TTC549 (cell line): ENCODE measurements at regions not wholly inside any gene's neighbourhood (a gene's known extent, or its start where the extent isn't known, plus 50 kb on each side); places are given as distances from the start of the nearest gene placed in this dataset.
"Not testable (repeated sequence)": the region's sequence is repeated elsewhere in the genome, so short reads cannot be mapped to it uniquely, and the experiment has no call there.

ENCODE experiments used
- FAIRE-seq: peaks from 2 replicates; lab custom pipeline; 2012; peaks lifted over from hg19 to GRCh38; lab: Jason Lieb, UNC

GRCh38 chr6:103879800-103880199, 979.9 kb downstream of the HACE1 start:
- FAIRE-seq = no peak

- no peak for FAIRE-seq
Observed at GRCh38 chr6:103875221-103875620, 984.5 kb downstream of the HACE1 start.

- no peak for FAIRE-seq
Observed at GRCh38 chr6:103874575-103874974, 985.1 kb downstream of the HACE1 start.

GRCh38 chr6:103872678-103873077, 987.0 kb downstream of the HACE1 start:
- FAIRE-seq = no peak

- FAIRE-seq = no peak
Observed at GRCh38 chr6:103872233-103872632, 987.5 kb downstream of the HACE1 start.

GRCh38 chr6:103870970-103871369, 988.7 kb downstream of the HACE1 start:
- no peak for FAIRE-seq

- FAIRE-seq = no peak
Observed at GRCh38 chr6:103862297-103862696, 997.4 kb downstream of the HACE1 start.

- no peak for FAIRE-seq
Observed at GRCh38 chr6:103858003-103858402, 1001.7 kb downstream of the HACE1 start.

- no peak for FAIRE-seq
Observed at GRCh38 chr6:103855750-103856149, 1004.0 kb downstream of the HACE1 start.

- no peak for FAIRE-seq
Observed at GRCh38 chr6:103854059-103854458, 1005.7 kb downstream of the HACE1 start.

- no peak for FAIRE-seq
Observed at GRCh38 chr6:103838457-103838856, 1021.3 kb downstream of the HACE1 start.

GRCh38 chr6:103826209-103826608, 1033.5 kb downstream of the HACE1 start:
- FAIRE-seq = no peak

GRCh38 chr6:103820148-103820547, 1039.6 kb downstream of the HACE1 start:
- FAIRE-seq = no peak

GRCh38 chr6:103819509-103819908, 1040.2 kb downstream of the HACE1 start:
- no peak for FAIRE-seq

- no peak for FAIRE-seq
Observed at GRCh38 chr6:103812970-103813369, 1046.7 kb downstream of the HACE1 start.

- not testable (repeated sequence) for FAIRE-seq
Observed at GRCh38 chr6:103801901-103802479, 1057.7 kb downstream of the HACE1 start.

- FAIRE-seq = no peak
Observed at GRCh38 chr6:103799971-103800670, 1059.6 kb downstream of the HACE1 start.

- no peak for FAIRE-seq
Observed at GRCh38 chr6:103798166-103798565, 1061.6 kb downstream of the HACE1 start.

GRCh38 chr6:103797738-103798137, 1062.0 kb downstream of the HACE1 start:
- FAIRE-seq = no peak

- no peak for FAIRE-seq
Observed at GRCh38 chr6:103791458-103791857, 1068.3 kb downstream of the HACE1 start.

GRCh38 chr6:103784117-103784516, 1075.6 kb downstream of the HACE1 start:
- FAIRE-seq = no peak

- FAIRE-seq = no peak
Observed at GRCh38 chr6:103783329-103783728, 1076.4 kb downstream of the HACE1 start.

- FAIRE-seq = no peak
Observed at GRCh38 chr6:103769431-103769830, 1090.3 kb downstream of the HACE1 start.

- FAIRE-seq = no peak
Observed at GRCh38 chr6:103750603-103751002, 1109.1 kb downstream of the HACE1 start.
